Suprapubic skin (tissue), 4 donors: ENCODE measurements at regions not wholly inside any gene's neighbourhood (a gene's known extent, or its start where the extent isn't known, plus 50 kb on each side); places are given as distances from the start of the nearest gene placed in this dataset.

Experiments
- CTCF ChIP-seq, 2 donors: fragments of 200-600 bp in 1 of 2; fragments of 450-650 bp in 1 of 2; sonication (generic) in 1 of 2; IDR thresholded peaks; one replicate each; pipeline ENCODE4 v1.5.1; 2016 to 2019; ENCODE audit warnings: antibody characterized with exemption in 2 of 2, mild to moderate bottlenecking in 1 of 2, moderate library complexity in 1 of 2
- EP300 ChIP-seq: sonication (generic); formaldehyde crosslinking; IDR thresholded peaks from one replicate; pipeline ENCODE4 v1.6.1; 2017; ENCODE audit warnings: antibody characterized with exemption
- POLR2A ChIP-seq, 2 donors: fragments of 450-650 bp; IDR thresholded peaks; one replicate each; pipeline ENCODE4 v1.6.1; 2017; ENCODE audit warnings: antibody characterized with exemption in 2 of 2, mild to moderate bottlenecking in 2 of 2, moderate library complexity in 2 of 2
- POLR2AphosphoS5 ChIP-seq, 3 donors: sonication (generic); formaldehyde crosslinking; IDR thresholded peaks; one replicate each; pipeline ENCODE4 v1.6.1; 2017; ENCODE audit warnings: antibody characterized with exemption in 3 of 3

DNA sequence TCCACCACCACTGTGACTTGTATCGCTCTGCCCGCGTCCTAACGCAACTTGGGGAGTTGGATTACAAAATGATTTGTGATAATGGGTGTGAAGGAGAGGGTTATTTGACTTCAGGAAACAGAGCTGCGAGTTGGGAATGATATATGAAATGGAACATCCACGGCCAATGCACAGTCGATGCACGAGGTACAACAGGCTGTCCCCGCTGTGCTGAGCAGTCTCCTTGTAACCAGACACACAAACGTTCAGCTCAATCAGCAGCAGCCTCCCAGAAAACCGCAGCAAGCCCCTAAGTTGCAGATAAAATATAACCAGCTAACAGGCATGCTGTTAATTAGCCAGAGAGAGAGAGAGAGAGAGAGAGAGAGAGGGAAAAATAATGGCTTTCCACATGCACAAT lies 332.7 kb upstream of the MGMT start:
- no peak for TF ChIP-seq CTCF (IDR thresholded peaks at IDR 0.05)
- TF ChIP-seq POLR2A (IDR thresholded peaks at IDR 0.05): no peak
- TF ChIP-seq POLR2AphosphoS5 (IDR thresholded peaks at IDR 0.05): no peak
- TF ChIP-seq EP300: no peak
